Muscle layer of colon (tissue), 2 donors: ENCODE measurements at regions not wholly inside any gene's neighbourhood (a gene's known extent, or its start where the extent isn't known, plus 50 kb on each side); places are given as distances from the start of the nearest gene placed in this dataset.

Experiments
- H3K27ac ChIP-seq: one replicate; pipeline ENCODE4 v1.7.0; 2013; ENCODE audit warnings: low read depth, mild to moderate bottlenecking, low read length, moderate library complexity
- H3K27me3 ChIP-seq, 2 donors: one replicate each; pipeline ENCODE4 v1.7.0; 2013; ENCODE audit warnings: low read length in 2 of 2, mild to moderate bottlenecking in 2 of 2; ENCODE audit not compliant: insufficient read depth in 2 of 2, control insufficient read depth in 1 of 2
- H3K36me3 ChIP-seq: one replicate; pipeline ENCODE4 v1.7.0; 2013; ENCODE audit warnings: mild to moderate bottlenecking, low read length; ENCODE audit not compliant: insufficient read depth
- H3K4me1 ChIP-seq: one replicate; pipeline ENCODE4 v1.7.0; 2013; ENCODE audit warnings: mild to moderate bottlenecking, low read length; ENCODE audit not compliant: insufficient read depth
- H3K4me3 ChIP-seq, 2 donors: one replicate each; pipeline ENCODE4 v1.7.0; 2013; ENCODE audit warnings: low read length in 2 of 2, low read depth in 1 of 2, mild to moderate bottlenecking in 1 of 2, moderate library complexity in 1 of 2
- H3K9ac ChIP-seq: one replicate; pipeline ENCODE4 v1.7.0; 2013; ENCODE audit warnings: low read length
- H3K9me3 ChIP-seq: one replicate; pipeline ENCODE4 v1.7.0; 2013; ENCODE audit warnings: mild to moderate bottlenecking, low read length
- donor health status: abdominal sarcoma.
- donor health status: Adenocarcinoma of cecum.

DNA sequence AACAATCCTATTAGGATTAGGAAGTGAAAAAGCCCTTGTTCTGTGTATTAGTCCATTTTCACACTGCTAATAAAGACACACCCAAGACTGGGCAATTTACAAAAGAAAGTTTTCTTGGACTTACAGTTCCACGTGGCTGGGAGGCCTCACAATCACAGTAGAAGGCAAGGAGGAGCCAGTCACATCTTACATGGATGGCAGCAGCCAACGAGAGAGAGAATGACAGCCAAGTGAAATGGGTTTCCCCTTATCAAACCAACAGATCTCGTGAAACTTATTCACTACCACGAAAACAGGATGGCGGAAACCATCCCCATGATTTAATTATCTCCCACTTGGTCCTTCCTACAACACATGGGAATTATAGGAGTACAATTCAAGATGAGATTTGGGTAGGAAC is 248.2 kb upstream of the KCNMB2 start:
- H3K27ac ChIP-seq: no peak overlapping the region
- H3K27me3 ChIP-seq: no peaks in the 10 kb centered on the region
- H3K4me1 ChIP-seq: peaks cover 10% of the 10 kb centered on the region
- no peak overlapping the region for H3K4me3 ChIP-seq
- H3K9ac ChIP-seq: no peak overlapping the region
- H3K9me3 ChIP-seq: no peaks in the 10 kb centered on the region
- H3K36me3 ChIP-seq: no peaks in the 10 kb centered on the region

DNA sequence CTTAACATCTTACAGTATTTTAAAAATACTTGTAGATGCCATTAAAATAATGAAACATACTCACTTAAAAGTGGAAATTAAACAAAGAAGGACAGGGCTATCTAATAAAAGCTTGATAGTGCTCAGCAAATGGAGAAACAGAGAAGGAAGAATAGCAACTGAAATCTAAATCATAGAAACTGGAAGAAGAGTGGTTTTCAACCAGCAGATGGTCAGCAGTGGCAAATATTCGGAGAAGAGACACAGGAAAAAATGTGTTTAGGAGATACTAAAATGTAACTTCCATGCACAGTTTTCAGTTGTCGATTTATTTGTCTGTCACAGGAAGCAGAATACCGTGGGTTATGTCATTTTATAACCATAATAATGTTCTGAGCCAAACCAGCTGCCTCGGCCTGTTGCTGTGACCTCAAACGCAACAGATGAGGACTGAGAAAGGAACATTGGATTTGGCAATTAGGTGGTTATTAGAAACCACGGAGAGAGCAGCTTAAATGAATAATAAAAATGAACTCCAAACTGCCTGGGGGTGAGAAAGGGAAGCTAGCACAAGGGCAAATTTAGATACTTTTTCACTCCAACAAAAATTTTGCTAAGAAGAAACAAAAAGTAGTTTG is 246.6 kb upstream of the KCNMB2 start:
- Histone ChIP-seq H3K4me3 (no peak overlapping the region), H3K36me3 (no peaks in the 10 kb centered on the region), H3K27ac (peak overlapping the region; percentile 30), H3K9ac (no peak overlapping the region), H3K4me1 (peaks cover 10% of the 10 kb centered on the region), H3K27me3 (no peaks in the 10 kb centered on the region), H3K9me3 (no peaks in the 10 kb centered on the region)

DNA sequence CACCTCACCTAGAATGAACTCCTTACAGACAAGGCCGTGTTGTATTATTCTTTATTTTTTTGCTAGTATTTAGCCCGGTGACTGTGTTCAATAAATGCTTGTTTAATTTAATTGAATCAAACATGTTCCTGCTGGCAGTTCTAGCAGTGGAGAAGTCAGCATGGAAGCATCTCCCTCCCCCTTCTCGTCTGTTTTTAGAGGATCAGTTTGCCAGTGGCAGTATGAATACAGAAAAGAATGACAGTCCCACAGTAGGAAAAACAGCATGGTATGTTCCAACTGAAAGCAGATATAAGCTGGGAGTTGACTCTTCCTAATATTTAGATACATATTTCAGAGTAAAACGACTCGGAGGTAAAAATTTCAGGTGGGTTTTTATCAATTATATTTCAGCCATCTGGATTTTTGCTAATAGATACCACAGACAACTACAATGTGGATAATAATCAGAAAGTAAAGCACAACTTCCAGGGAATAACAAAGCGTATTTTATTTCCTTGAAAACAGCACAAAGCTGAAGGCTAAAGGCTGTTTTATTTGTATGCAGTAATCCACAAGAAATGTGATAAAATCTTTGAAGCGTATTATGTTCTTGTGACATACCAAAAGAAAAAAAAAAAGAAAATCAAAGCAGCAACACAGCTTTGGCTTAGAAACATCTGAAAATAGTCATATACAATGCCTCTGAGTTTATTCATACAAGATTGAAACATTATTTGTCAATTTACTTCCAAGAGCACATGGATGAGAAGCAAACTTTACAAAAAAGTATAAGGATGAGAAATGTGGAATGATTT is 244.5 kb upstream of the KCNMB2 start:
- Histone ChIP-seq H3K4me1 (peaks cover 15% of the 10 kb centered on the region), H3K9me3 (no peaks in the 10 kb centered on the region), H3K4me3 (no peak overlapping the region), H3K36me3 (no peaks in the 10 kb centered on the region), H3K27me3 (no peaks in the 10 kb centered on the region), H3K27ac (no peak overlapping the region), H3K9ac (no peak overlapping the region)

DNA sequence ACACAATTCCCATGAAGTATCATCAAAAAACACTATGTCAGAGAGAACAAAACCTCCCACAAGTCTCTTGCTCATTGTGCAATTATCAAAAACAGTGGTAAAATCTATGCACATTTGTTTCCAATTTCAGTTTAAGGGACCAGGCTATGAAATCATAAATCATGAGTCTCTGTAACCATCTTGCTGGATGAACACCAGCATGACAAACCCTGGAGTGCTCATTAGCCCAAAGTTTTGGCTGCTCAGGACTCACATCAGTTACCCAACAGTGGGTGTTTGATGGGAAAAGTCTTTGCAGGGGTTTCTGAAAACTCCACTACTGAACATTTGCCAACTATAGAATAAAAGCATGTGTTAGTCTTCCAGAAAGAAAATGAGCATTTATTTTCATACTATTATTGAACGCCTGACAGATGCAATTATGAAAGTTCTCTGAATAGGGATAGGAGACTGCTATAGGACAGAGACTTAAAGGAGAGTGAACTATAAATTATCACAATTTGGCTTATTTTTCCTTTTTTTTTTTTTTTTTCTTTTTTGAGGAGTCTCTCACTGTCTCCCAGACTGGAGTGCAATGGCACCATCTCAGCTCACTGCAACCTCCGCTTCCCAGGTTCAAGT is 240.8 kb upstream of the KCNMB2 start:
- Histone ChIP-seq H3K4me3 (no peak overlapping the region), H3K27ac (no peak overlapping the region), H3K36me3 (no peaks in the 10 kb centered on the region), H3K27me3 (no peaks in the 10 kb centered on the region), H3K9me3 (no peaks in the 10 kb centered on the region), H3K4me1 (peaks cover 5% of the 10 kb centered on the region), H3K9ac (no peak overlapping the region)

DNA sequence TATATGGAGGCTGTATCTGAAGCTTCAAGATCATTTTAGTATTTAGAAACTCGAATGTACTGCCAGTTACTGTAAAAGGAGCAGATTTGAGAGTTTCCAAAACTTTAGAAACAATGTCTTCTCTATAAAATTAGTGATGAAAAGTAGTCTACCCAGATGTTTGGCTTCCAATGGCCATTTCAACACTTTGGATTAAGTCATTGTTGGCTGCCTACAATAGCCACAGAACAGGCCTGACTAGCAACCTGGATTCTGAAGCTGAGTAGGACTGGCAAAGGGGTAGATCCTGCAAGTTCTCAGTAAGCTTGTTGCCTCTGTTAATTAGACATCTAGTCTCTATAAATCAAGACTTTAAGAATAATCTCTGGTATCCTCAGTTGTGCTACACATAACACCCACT is 239.0 kb upstream of the KCNMB2 start:
- Histone ChIP-seq H3K9ac (no peak overlapping the region), H3K27ac (no peak overlapping the region), H3K4me1 (peaks cover 5% of the 10 kb centered on the region), H3K9me3 (no peaks in the 10 kb centered on the region), H3K36me3 (no peaks in the 10 kb centered on the region), H3K27me3 (no peaks in the 10 kb centered on the region), H3K4me3 (no peak overlapping the region)

DNA sequence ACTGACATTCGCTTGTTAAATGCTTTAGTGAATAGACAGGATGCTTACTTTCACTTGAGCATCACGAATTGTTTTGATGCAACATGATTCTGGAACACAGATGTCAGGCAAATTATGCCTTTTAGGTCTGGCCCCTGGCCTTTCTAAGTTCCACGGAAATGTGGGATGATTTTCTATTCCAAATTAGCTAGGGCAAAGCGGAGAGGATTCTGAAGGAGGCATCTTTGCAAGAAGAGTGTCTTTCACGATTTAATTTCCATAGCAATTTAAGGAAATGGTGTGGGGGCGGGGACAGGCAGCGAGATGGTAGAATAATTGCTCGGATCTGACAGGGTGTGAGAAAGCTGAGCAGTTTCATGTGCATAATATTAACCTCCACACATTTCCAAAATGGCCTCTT is 238.5 kb upstream of the KCNMB2 start:
- Histone ChIP-seq H3K27me3 (no peaks in the 10 kb centered on the region), H3K4me1 (peaks cover 5% of the 10 kb centered on the region), H3K36me3 (no peaks in the 10 kb centered on the region), H3K4me3 (no peak overlapping the region), H3K9ac (no peak overlapping the region), H3K9me3 (no peaks in the 10 kb centered on the region), H3K27ac (no peak overlapping the region)

DNA sequence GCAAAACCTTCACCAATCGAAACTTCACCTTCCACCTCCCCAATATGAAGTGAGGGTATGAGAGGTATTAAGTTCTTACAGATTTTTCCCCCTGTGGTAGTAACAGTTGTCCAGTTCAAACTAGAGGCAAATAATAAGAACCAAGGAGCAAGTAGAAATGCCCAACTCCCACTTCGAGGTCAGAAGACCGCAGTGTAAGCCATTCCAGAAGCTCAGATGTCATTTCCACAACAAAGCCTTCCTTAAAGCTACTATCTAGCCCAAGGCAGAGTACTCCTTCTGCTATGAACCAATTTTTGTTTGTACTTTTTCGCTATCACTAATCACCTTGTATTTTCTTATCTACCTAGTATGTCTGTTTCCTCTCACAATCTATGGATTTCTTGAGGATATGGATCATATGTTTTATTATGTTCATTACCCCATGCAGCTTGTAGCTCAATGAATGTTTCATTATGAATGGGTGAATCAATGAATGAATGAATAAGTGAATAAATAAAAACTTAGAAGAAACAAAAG is 235.7 kb upstream of the KCNMB2 start:
- no peak overlapping the region for H3K9ac ChIP-seq
- H3K4me1 ChIP-seq: peaks cover under 1% of the 10 kb centered on the region
- no peaks in the 10 kb centered on the region for H3K9me3 ChIP-seq
- H3K4me3 ChIP-seq: no peak overlapping the region
- no peaks in the 10 kb centered on the region for H3K36me3 ChIP-seq
- no peak overlapping the region for H3K27ac ChIP-seq
- H3K27me3 ChIP-seq: no peaks in the 10 kb centered on the region

DNA sequence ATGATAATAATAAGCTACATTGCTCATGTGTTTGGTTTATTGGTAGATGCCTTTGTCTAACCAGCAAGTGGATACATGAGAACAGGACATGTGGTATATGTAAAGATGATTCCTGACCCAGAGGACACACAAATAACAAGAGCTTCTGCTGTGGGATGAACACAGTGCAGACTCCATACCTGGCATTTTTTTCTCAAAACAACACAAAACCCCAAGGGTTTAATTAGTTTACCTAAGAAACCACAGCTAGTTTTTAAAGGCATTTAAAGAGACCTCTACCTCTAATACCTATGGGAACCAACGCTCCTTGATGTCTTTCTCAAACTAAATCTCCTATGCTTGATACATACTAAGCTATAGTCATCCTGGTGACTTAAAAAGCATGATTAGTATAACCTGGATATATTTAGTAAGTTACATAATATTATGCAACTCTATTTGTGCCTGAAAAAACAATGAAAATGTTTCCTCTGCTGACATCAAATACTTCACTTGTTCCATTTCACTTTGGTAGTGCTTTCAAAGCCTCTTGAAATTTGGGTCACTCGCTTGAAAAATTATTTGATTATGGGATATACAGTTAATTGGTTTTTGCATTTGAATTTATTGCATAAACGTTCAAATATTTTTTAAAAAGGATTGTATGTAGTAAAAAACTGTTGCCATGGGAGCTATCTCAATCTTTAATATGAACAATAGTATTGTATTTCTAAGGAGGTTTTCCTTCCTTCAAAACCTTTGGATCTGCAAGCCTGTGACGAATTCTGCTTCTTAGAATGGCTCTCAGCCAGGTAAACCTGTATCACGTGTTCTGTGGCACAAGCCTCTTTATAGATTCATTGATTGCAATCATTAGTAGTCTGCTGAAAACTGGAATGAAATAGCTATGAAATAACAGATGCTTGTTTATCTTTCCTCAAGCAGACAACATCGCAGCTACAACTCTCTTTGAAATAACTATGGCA is 233.0 kb upstream of the KCNMB2 start:
- Histone ChIP-seq H3K4me3 (no peak overlapping the region), H3K9me3 (no peaks in the 10 kb centered on the region), H3K27me3 (no peaks in the 10 kb centered on the region), H3K36me3 (no peaks in the 10 kb centered on the region), H3K4me1 (no peaks in the 10 kb centered on the region), H3K27ac (no peak overlapping the region), H3K9ac (no peak overlapping the region)

DNA sequence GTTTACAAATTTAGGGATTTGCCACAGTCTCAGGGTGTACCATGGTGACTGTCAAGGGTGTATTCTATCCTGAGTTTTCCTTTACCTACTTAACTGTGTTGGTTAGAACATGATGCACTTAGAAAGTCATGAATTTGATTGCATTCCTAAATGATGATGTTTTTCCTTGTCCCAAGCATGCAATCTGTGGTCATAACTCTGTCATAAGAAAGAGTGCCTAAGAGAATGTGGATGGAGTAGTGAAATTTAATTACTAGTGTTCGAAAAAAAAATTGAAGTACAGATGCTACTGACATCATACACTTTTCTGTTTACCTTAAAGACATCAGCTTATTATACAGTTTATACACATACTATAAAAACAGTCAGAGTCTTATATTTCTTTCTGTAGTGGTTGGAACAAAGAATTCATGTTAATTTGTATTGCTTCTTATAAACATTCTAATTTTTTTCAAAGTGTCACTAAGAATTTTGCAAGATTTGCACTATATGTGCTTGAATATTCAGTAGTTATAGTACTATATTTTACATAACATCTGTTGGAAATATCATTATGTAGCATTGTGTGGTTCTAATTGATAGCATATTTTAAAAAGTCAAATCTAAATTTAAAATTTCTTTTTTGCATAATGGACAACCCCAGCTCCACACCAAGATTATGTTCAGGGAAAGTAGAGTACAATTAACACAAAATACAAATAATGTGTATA is 231.3 kb upstream of the KCNMB2 start:
- H3K27me3 ChIP-seq: no peaks in the 10 kb centered on the region
- no peaks in the 10 kb centered on the region for H3K9me3 ChIP-seq
- H3K4me3 ChIP-seq: no peak overlapping the region
- no peaks in the 10 kb centered on the region for H3K36me3 ChIP-seq
- H3K9ac ChIP-seq: no peak overlapping the region
- no peaks in the 10 kb centered on the region for H3K4me1 ChIP-seq
- H3K27ac ChIP-seq: no peak overlapping the region

DNA sequence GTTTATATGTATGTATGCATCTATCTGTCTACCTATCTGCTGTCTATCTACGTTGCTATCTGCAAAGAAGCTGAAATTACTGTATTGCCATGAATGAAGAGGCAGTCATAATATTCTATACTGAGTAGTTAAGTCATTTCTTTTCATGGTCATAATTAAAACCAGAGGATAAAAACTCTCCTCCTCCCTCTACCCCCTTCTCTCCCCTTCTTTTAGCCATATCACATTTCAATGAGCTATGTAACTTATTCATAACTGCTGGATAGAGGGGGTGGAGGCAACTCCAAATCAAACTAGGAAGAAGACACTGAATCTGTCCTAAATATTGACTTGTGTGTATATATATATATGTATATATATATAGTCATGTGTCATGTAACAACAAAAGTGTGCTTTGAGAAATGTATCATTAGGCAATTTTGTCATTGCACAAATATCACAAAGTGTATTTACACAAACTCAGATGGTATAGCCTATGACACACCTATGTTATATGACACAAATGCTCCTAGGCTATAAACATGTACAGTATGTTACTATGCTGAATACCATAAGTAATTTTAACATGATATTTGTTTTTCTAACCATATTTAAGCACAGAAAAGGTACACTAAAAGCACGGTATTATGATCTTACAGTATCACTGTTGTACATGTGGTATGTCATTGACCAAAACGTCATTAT is 229.7 kb upstream of the KCNMB2 start:
- H3K27me3 ChIP-seq: no peaks in the 10 kb centered on the region

More for the DNA sequence above, 229.7 kb upstream of the KCNMB2 start:
- Histone ChIP-seq H3K9ac (no peak overlapping the region), H3K4me1 (no peaks in the 10 kb centered on the region), H3K9me3 (no peaks in the 10 kb centered on the region), H3K4me3 (no peak overlapping the region), H3K36me3 (no peaks in the 10 kb centered on the region), H3K27ac (no peak overlapping the region)
